GM12873 (cell line): ENCODE measurements at regions not wholly inside any gene's neighbourhood (a gene's known extent, or its start where the extent isn't known, plus 50 kb on each side); places are given as distances from the start of the nearest gene placed in this dataset.

Experiments
- TF ChIP-seq, protein P1 (sequence below): IDR thresholded peaks from 2 replicates; pipeline ENCODE4 v1.5.1; 2012; ENCODE audit warnings: low read depth, mild to moderate bottlenecking, moderate library complexity, low read length, control low read depth; ENCODE audit not compliant: insufficient read depth; ENCODE audit errors: missing control alignments

GRCh38 chr1:14247666-14248065 is 350.8 kb upstream of the KAZN start:
- TF ChIP-seq, protein P1, sequence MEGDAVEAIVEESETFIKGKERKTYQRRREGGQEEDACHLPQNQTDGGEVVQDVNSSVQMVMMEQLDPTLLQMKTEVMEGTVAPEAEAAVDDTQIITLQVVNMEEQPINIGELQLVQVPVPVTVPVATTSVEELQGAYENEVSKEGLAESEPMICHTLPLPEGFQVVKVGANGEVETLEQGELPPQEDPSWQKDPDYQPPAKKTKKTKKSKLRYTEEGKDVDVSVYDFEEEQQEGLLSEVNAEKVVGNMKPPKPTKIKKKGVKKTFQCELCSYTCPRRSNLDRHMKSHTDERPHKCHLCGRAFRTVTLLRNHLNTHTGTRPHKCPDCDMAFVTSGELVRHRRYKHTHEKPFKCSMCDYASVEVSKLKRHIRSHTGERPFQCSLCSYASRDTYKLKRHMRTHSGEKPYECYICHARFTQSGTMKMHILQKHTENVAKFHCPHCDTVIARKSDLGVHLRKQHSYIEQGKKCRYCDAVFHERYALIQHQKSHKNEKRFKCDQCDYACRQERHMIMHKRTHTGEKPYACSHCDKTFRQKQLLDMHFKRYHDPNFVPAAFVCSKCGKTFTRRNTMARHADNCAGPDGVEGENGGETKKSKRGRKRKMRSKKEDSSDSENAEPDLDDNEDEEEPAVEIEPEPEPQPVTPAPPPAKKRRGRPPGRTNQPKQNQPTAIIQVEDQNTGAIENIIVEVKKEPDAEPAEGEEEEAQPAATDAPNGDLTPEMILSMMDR, result no peak

DNA sequence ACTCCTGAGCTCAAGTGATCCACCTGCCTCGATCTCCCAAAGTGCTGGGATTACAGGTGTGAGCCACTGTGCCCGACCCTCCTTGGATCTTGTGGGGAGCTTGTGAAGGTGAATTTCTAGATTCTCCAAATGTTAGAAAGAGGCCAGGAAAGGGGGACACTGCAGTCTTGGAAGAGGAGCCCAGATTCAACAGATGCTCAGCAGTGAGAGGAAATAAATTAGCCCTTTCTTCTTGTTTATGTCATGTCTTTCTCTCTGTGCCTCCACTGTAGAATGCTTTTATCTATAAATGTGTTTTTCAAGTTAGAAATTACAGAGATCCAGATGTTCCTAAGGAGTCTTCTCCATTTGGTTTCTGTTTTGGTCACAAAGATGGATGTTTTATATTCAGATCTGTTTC is 346.6 kb upstream of the KAZN start:
- TF ChIP-seq, protein P1, result no peak

- TF ChIP-seq, protein P1, result no peak
These were observed 344.8 kb upstream of the KAZN start for GRCh38 chr1:14253676-14254075.

- TF ChIP-seq, protein P1, result no peak
These were observed 344.2 kb upstream of the KAZN start for GRCh38 chr1:14254251-14254650.

DNA sequence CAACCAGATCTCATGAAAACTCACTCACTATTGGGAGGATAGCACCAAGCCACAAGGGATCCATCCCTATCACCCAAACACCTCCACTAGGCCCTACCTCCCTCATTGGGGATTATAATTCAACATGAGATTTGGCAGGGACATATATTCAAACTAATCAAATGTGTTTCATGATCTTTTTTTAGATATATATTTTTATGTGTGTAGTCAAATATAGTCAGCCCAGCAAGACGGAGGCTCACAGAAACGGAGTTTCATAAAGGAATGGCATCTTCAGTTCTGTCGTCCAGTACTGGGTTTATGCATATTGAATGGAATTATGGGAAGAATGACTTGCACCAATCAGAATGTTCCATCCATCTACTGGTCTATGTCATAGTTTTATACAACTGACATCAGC is 343.3 kb upstream of the KAZN start:
- TF ChIP-seq, protein P1, result no peak

DNA sequence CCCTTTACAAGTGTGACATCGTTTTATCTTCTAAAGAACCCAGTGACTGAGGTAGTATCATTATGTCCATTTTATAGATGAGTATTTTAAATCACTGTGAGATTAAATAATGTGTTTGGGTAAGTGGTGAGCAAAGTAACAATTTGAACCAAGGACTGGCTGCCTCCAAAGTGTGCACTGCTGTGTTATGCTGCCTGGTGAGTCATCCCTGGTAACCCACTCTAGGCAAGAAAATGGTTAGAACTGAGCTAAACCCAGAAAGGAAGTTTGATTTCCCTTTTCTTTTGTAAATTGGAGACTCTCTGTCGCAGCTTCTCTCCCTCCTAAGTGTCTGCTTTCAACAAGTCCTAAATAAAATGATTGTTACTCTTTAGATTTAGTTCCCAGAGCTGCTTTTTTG is 342.8 kb upstream of the KAZN start:
- TF ChIP-seq, protein P1, result no peak

GRCh38 chr1:14259191-14259757 is 339.2 kb upstream of the KAZN start:
- TF ChIP-seq, protein P1, result no peak
